ENCODE measurements at regions not wholly inside any gene's neighbourhood (a gene's known extent, or its start where the extent isn't known, plus 50 kb on each side); places are given as distances from the start of the nearest gene placed in this dataset.

- no peak for DNase-seq (ENCODE audit: low read depth)
- H3K4me3 ChIP-seq (replicated peaks; ENCODE audit: low read depth, low read length): no peak overlapping the region
- no peak for TF ChIP-seq CTCF (IDR thresholded peaks at IDR 0.05; ENCODE audit: low read length, missing control alignments)
Measured at GRCh38 chr5:87785554-87786335, 373.0 kb upstream of the CCNH start.

- DNase-seq (ENCODE audit: low read depth): no peak
- TF ChIP-seq CTCF (IDR thresholded peaks at IDR 0.05; ENCODE audit: low read length, missing control alignments): no peak
- H3K4me3 ChIP-seq (replicated peaks; ENCODE audit: low read depth, low read length): no peak overlapping the region
Measured at GRCh38 chr5:87784879-87785495, 372.3 kb upstream of the CCNH start.

- no peak for DNase-seq (ENCODE audit: low read depth)
- H3K4me3 ChIP-seq (replicated peaks; ENCODE audit: low read depth, low read length): no peak overlapping the region
- no peak for TF ChIP-seq CTCF (IDR thresholded peaks at IDR 0.05; ENCODE audit: low read length, missing control alignments)
Measured at GRCh38 chr5:87784311-87784710, 371.6 kb upstream of the CCNH start.

GRCh38 chr5:87782916-87783315 is 370.2 kb upstream of the CCNH start:
- no peak overlapping the region for H3K4me3 ChIP-seq (replicated peaks; ENCODE audit: low read depth, low read length)
- DNase-seq (ENCODE audit: low read depth): no peak
- no peak for TF ChIP-seq CTCF (IDR thresholded peaks at IDR 0.05; ENCODE audit: low read length, missing control alignments)

- no peak for DNase-seq (ENCODE audit: low read depth)
- no peak overlapping the region for H3K4me3 ChIP-seq (replicated peaks; ENCODE audit: low read depth, low read length)
- no peak for TF ChIP-seq CTCF (IDR thresholded peaks at IDR 0.05; ENCODE audit: low read length, missing control alignments)
Measured at GRCh38 chr5:87781976-87782375, 369.2 kb upstream of the CCNH start.

GRCh38 chr5:87780831-87781760 is 368.4 kb upstream of the CCNH start:
- no peak overlapping the region for H3K4me3 ChIP-seq (replicated peaks; ENCODE audit: low read depth, low read length)
- TF ChIP-seq CTCF (IDR thresholded peaks at IDR 0.05; ENCODE audit: low read length, missing control alignments): peak; percentile 96
- peak; percentile 88 for DNase-seq (ENCODE audit: low read depth)

All from fibroblast of pulmonary artery (primary cell).